Glutamatergic neuron (in vitro differentiated cells): ENCODE measurements at regions not wholly inside any gene's neighbourhood (a gene's known extent, or its start where the extent isn't known, plus 50 kb on each side); places are given as distances from the start of the nearest gene placed in this dataset.

Source experiments
- DNase-seq: peaks from one replicate; pipeline ENCODE4 v3.0.0; 2022
- H3K27ac Mint-ChIP-seq: one replicate; pipeline ENCODE4 v1.8.0; 2020; ENCODE audit warnings: mild to moderate bottlenecking, mixed read lengths, inconsistent platforms; ENCODE audit not compliant: unreplicated experiment
- H3K27me3 Mint-ChIP-seq: one replicate; pipeline ENCODE4 v1.8.0; 2020; ENCODE audit warnings: mild to moderate bottlenecking, moderate library complexity, mixed read lengths, inconsistent platforms; ENCODE audit not compliant: unreplicated experiment
- H3K36me3 Mint-ChIP-seq: one replicate; pipeline ENCODE4 v1.8.0; 2020; ENCODE audit warnings: mild to moderate bottlenecking, mixed read lengths, inconsistent platforms; ENCODE audit not compliant: unreplicated experiment
- H3K4me1 Mint-ChIP-seq: one replicate; pipeline ENCODE4 v1.8.0; 2020; ENCODE audit warnings: mild to moderate bottlenecking, low read depth, mixed read lengths, inconsistent platforms; ENCODE audit not compliant: unreplicated experiment
- H3K4me3 Mint-ChIP-seq: one replicate; pipeline ENCODE4 v1.8.0; 2020; ENCODE audit warnings: mild to moderate bottlenecking, mixed read lengths, inconsistent platforms; ENCODE audit not compliant: unreplicated experiment
- H3K9me3 Mint-ChIP-seq: one replicate; pipeline ENCODE4 v1.8.0; 2020; ENCODE audit warnings: mild to moderate bottlenecking, moderate library complexity, mixed read lengths, inconsistent platforms; ENCODE audit not compliant: unreplicated experiment
- TF ChIP-seq, protein P1 (sequence below): fragments of 200-600 bp; sonication (generic); IDR thresholded peaks from one replicate; pipeline ENCODE4 v1.5.0; 2021; ENCODE audit not compliant: partially characterized antibody, unreplicated experiment

GRCh38 chr1:29399465-29399864 lies 163.1 kb downstream of the PTPRU start:
- DNase-seq, result no peak
- Mint-ChIP-seq H3K27ac (no peak overlapping the region), H3K4me3 (no peak overlapping the region), H3K27me3 (no peaks in the 10 kb centered on the region), H3K9me3 (peaks cover 3% of the 10 kb centered on the region), H3K36me3 (no peaks in the 10 kb centered on the region), H3K4me1 (no peaks in the 10 kb centered on the region)
- TF ChIP-seq, protein P1, sequence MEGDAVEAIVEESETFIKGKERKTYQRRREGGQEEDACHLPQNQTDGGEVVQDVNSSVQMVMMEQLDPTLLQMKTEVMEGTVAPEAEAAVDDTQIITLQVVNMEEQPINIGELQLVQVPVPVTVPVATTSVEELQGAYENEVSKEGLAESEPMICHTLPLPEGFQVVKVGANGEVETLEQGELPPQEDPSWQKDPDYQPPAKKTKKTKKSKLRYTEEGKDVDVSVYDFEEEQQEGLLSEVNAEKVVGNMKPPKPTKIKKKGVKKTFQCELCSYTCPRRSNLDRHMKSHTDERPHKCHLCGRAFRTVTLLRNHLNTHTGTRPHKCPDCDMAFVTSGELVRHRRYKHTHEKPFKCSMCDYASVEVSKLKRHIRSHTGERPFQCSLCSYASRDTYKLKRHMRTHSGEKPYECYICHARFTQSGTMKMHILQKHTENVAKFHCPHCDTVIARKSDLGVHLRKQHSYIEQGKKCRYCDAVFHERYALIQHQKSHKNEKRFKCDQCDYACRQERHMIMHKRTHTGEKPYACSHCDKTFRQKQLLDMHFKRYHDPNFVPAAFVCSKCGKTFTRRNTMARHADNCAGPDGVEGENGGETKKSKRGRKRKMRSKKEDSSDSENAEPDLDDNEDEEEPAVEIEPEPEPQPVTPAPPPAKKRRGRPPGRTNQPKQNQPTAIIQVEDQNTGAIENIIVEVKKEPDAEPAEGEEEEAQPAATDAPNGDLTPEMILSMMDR, result no peak

GRCh38 chr1:29398431-29398830 lies 162.1 kb downstream of the PTPRU start:
- peaks cover 3% of the 10 kb centered on the region for H3K9me3 Mint-ChIP-seq
- H3K4me1 Mint-ChIP-seq, result no peaks in the 10 kb centered on the region
- DNase-seq, result no peak
- H3K4me3 Mint-ChIP-seq, result no peak overlapping the region
- no peak overlapping the region for H3K27ac Mint-ChIP-seq
- peaks cover 2% of the 10 kb centered on the region for H3K27me3 Mint-ChIP-seq
- TF ChIP-seq, protein P1, result no peak
- no peaks in the 10 kb centered on the region for H3K36me3 Mint-ChIP-seq

GRCh38 chr1:29397981-29398380 lies 161.7 kb downstream of the PTPRU start:
- Mint-ChIP-seq H3K27ac (no peak overlapping the region), H3K9me3 (peaks cover 4% of the 10 kb centered on the region), H3K4me1 (no peaks in the 10 kb centered on the region), H3K27me3 (peaks cover 2% of the 10 kb centered on the region), H3K36me3 (no peaks in the 10 kb centered on the region), H3K4me3 (no peak overlapping the region)
- TF ChIP-seq, protein P1, result no peak
- no peak for DNase-seq

- no peak overlapping the region for H3K27ac Mint-ChIP-seq
- no peak for DNase-seq
- H3K27me3 Mint-ChIP-seq, result peaks cover 2% of the 10 kb centered on the region
- H3K4me3 Mint-ChIP-seq, result no peak overlapping the region
- TF ChIP-seq, protein P1, result no peak
- no peaks in the 10 kb centered on the region for H3K4me1 Mint-ChIP-seq
- H3K36me3 Mint-ChIP-seq, result no peaks in the 10 kb centered on the region
- peaks cover 7% of the 10 kb centered on the region for H3K9me3 Mint-ChIP-seq
Measured at GRCh38 chr1:29397256-29397590, 160.9 kb downstream of the PTPRU start.

DNA sequence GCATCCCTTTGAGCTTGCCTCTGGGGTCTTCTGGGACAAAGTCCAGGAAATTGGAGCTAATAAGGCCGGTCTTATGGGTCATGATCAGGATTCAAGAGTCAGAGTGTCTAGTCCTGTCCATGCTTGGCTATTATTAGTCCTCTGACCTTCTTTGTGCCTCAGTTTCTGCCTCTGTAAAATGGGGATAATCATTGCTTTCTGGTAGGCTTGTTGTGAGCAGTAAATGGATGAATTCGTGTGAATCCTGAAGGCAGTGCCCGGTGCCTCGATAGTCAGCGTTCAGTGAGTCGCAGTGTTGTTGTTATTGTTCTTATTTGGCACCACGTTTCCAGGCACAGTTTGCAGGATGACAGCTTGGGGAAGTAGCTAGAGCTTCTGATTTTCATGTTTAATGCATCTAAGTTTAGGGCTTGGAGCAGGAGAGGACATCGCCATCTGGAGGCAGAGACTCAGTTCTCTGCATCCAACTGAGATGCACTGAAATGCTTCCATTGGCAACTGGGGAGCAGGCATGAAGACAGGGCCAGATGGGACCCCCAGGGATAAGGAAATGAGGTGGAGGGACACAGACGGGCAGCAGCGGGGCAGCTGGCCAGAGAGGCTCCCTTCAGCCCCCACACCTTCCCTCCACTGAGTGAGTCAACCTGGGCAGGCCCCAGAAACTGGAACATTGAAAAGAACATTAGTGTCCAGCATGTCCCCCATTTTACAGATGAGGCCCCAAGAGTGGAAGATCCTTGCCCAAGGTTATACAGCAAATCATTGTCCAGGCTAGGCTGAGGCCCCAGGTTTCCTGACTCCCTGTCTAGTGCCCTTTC lies 160.3 kb downstream of the PTPRU start:
- peaks cover 2% of the 10 kb centered on the region for H3K27me3 Mint-ChIP-seq
- H3K36me3 Mint-ChIP-seq, result no peaks in the 10 kb centered on the region
- no peak overlapping the region for H3K4me3 Mint-ChIP-seq
- H3K9me3 Mint-ChIP-seq, result peaks cover 7% of the 10 kb centered on the region
- DNase-seq, result no peak
- H3K27ac Mint-ChIP-seq, result no peak overlapping the region
- H3K4me1 Mint-ChIP-seq, result no peaks in the 10 kb centered on the region
- TF ChIP-seq, protein P1, result no peak
